Skeletal muscle tissue (tissue), 3 donors: ENCODE measurements at regions not wholly inside any gene's neighbourhood (a gene's known extent, or its start where the extent isn't known, plus 50 kb on each side); places are given as distances from the start of the nearest gene placed in this dataset.

Experiments used
- H3K27ac ChIP-seq: one replicate; pipeline ENCODE4 v1.7.0; 2013; ENCODE audit warnings: mild to moderate bottlenecking, low read depth, low read length, inconsistent platforms
- H3K27me3 ChIP-seq, 3 donors: one replicate each; pipeline ENCODE4 v1.7.0; 2013; ENCODE audit warnings: low read length in 3 of 3; ENCODE audit not compliant: control insufficient read depth in 3 of 3, insufficient read depth in 3 of 3
- H3K36me3 ChIP-seq, 3 donors: one replicate each; pipeline ENCODE4 v1.7.0; 2013; ENCODE audit warnings: low read length in 3 of 3; ENCODE audit not compliant: control insufficient read depth in 3 of 3, insufficient read depth in 3 of 3
- H3K4me1 ChIP-seq, 3 donors: one replicate each; pipeline ENCODE4 v1.7.0; 2013; ENCODE audit warnings: low read length in 3 of 3, mild to moderate bottlenecking in 3 of 3; ENCODE audit not compliant: control insufficient read depth in 3 of 3, insufficient read depth in 3 of 3
- H3K4me3 ChIP-seq, 3 donors: one replicate each; pipeline ENCODE4 v1.7.0; 2013; ENCODE audit warnings: low read length in 3 of 3
- H3K9ac ChIP-seq, 3 donors: one replicate each; pipeline ENCODE4 v1.7.0; 2013; ENCODE audit warnings: low read length in 3 of 3, mild to moderate bottlenecking in 3 of 3, moderate library complexity in 2 of 3, low read depth in 1 of 3
- H3K9me3 ChIP-seq, 3 donors: one replicate each; pipeline ENCODE4 v1.7.0; 2013; ENCODE audit warnings: low read length in 3 of 3; ENCODE audit not compliant: control insufficient read depth in 3 of 3
- donor health status: Osteomylitis.

- Histone ChIP-seq H3K27ac (no peak overlapping the region), H3K27me3 (peaks cover 0 to 4% (median 0%) of the 10 kb centered on the region in 3 donors), H3K4me1 (no peaks in the 10 kb centered on the region), H3K9ac (no peak overlapping the region), H3K4me3 (no peak overlapping the region), H3K9me3 (no peaks in the 10 kb centered on the region), H3K36me3 (no peaks in the 10 kb centered on the region)
These were observed 260.4 kb upstream of the LYZL1 start for GRCh38 chr10:29028486-29028885.

- Histone ChIP-seq H3K27ac (no peak overlapping the region), H3K9me3 (no peaks in the 10 kb centered on the region), H3K36me3 (no peaks in the 10 kb centered on the region), H3K27me3 (peaks cover 0 to 5% (median 0%) of the 10 kb centered on the region in 3 donors), H3K4me1 (no peaks in the 10 kb centered on the region), H3K9ac (no peak overlapping the region), H3K4me3 (no peak overlapping the region)
These were observed 258.0 kb upstream of the LYZL1 start for GRCh38 chr10:29030900-29031299.

GRCh38 chr10:29032169-29032568 lies 256.7 kb upstream of the LYZL1 start:
- H3K4me1 ChIP-seq = no peaks in the 10 kb centered on the region
- H3K9me3 ChIP-seq = no peaks in the 10 kb centered on the region
- H3K27ac ChIP-seq = no peak overlapping the region
- no peak overlapping the region for H3K9ac ChIP-seq
- H3K27me3 ChIP-seq = peaks cover 0 to 7% (median 0%) of the 10 kb centered on the region in 3 donors
- no peak overlapping the region for H3K4me3 ChIP-seq
- no peaks in the 10 kb centered on the region for H3K36me3 ChIP-seq

GRCh38 chr10:29033311-29033940 lies 255.4 kb upstream of the LYZL1 start:
- Histone ChIP-seq H3K27ac (no peak overlapping the region), H3K27me3 (peaks cover 0 to 6% (median 0%) of the 10 kb centered on the region in 3 donors), H3K4me3 (no peak overlapping the region), H3K9ac (no peak overlapping the region), H3K9me3 (no peaks in the 10 kb centered on the region), H3K4me1 (no peaks in the 10 kb centered on the region), H3K36me3 (no peaks in the 10 kb centered on the region)

- Histone ChIP-seq H3K9ac (no peak overlapping the region), H3K36me3 (no peaks in the 10 kb centered on the region), H3K9me3 (no peaks in the 10 kb centered on the region), H3K4me3 (no peak overlapping the region), H3K27ac (no peak overlapping the region), H3K4me1 (no peaks in the 10 kb centered on the region), H3K27me3 (peaks cover 0 to 6% (median 0%) of the 10 kb centered on the region in 3 donors)
These were observed 254.3 kb upstream of the LYZL1 start for GRCh38 chr10:29034592-29034991.

GRCh38 chr10:29035721-29036120 lies 253.1 kb upstream of the LYZL1 start:
- no peak overlapping the region for H3K9ac ChIP-seq
- no peaks in the 10 kb centered on the region for H3K4me1 ChIP-seq
- H3K36me3 ChIP-seq = no peaks in the 10 kb centered on the region
- H3K4me3 ChIP-seq = no peak overlapping the region
- H3K27me3 ChIP-seq = peaks cover 0 to 6% (median 4%) of the 10 kb centered on the region in 3 donors
- H3K27ac ChIP-seq = no peak overlapping the region
- H3K9me3 ChIP-seq = no peaks in the 10 kb centered on the region

- no peaks in the 10 kb centered on the region for H3K4me1 ChIP-seq
- no peak overlapping the region for H3K4me3 ChIP-seq
- H3K9ac ChIP-seq = no peak overlapping the region
- no peaks in the 10 kb centered on the region for H3K36me3 ChIP-seq
- H3K27me3 ChIP-seq = peaks cover 0 to 6% (median 4%) of the 10 kb centered on the region in 3 donors
- H3K27ac ChIP-seq = no peak overlapping the region
- no peaks in the 10 kb centered on the region for H3K9me3 ChIP-seq
These were observed 251.3 kb upstream of the LYZL1 start for GRCh38 chr10:29037348-29038113.

- H3K4me1 ChIP-seq = no peaks in the 10 kb centered on the region
- H3K27ac ChIP-seq = no peak overlapping the region
- H3K9me3 ChIP-seq = no peaks in the 10 kb centered on the region
- H3K9ac ChIP-seq = no peak overlapping the region
- H3K4me3 ChIP-seq = no peak overlapping the region
- no peaks in the 10 kb centered on the region for H3K36me3 ChIP-seq
- H3K27me3 ChIP-seq = peaks cover 0 to 4% (median 4%) of the 10 kb centered on the region in 3 donors
These were observed 249.8 kb upstream of the LYZL1 start for GRCh38 chr10:29039091-29039490.

- no peaks in the 10 kb centered on the region for H3K36me3 ChIP-seq
- no peaks in the 10 kb centered on the region for H3K9me3 ChIP-seq
- no peak overlapping the region for H3K9ac ChIP-seq
- peaks cover 0 to 4% (median 4%) of the 10 kb centered on the region in 3 donors for H3K27me3 ChIP-seq
- H3K4me3 ChIP-seq = no peak overlapping the region
- no peak overlapping the region for H3K27ac ChIP-seq
- no peaks in the 10 kb centered on the region for H3K4me1 ChIP-seq
These were observed 249.1 kb upstream of the LYZL1 start for GRCh38 chr10:29039677-29040189.

GRCh38 chr10:29041616-29042015 lies 247.3 kb upstream of the LYZL1 start:
- H3K9ac ChIP-seq = no peak overlapping the region
- H3K27ac ChIP-seq = no peak overlapping the region

More at GRCh38 chr10:29041616-29042015, 247.3 kb upstream of the LYZL1 start:
- H3K4me1 ChIP-seq = no peaks in the 10 kb centered on the region
- H3K9me3 ChIP-seq = no peaks in the 10 kb centered on the region
- no peaks in the 10 kb centered on the region for H3K36me3 ChIP-seq
- H3K4me3 ChIP-seq = no peak overlapping the region
- peaks cover 0 to 4% (median 0%) of the 10 kb centered on the region in 3 donors for H3K27me3 ChIP-seq
